Left ventricle myocardium superior (tissue), 1 donor: ENCODE measurements at regions not wholly inside any gene's neighbourhood (a gene's known extent, or its start where the extent isn't known, plus 50 kb on each side); places are given as distances from the start of the nearest gene placed in this dataset.

Experiments used
- ATAC-seq: fragments of 200-7000 bp; cut with Tn5 transposase; one replicate; pipeline ENCODE4 v1.9.1; 2020; ENCODE audit warnings: mild to moderate bottlenecking, moderate library complexity
- DNase-seq: peaks from one replicate; pipeline ENCODE4 v3.0.0-alpha.2; 2020
- intact Hi-C: fragments of 100-400 bp; cut with micrococcal nuclease; formaldehyde crosslinking; loops from one replicate; pipeline ENCODE4 v1.11.0; 2022
- donor health status: DM: no; HTN: yes; CAD: no; lungs with severe emphysema.

DNA sequence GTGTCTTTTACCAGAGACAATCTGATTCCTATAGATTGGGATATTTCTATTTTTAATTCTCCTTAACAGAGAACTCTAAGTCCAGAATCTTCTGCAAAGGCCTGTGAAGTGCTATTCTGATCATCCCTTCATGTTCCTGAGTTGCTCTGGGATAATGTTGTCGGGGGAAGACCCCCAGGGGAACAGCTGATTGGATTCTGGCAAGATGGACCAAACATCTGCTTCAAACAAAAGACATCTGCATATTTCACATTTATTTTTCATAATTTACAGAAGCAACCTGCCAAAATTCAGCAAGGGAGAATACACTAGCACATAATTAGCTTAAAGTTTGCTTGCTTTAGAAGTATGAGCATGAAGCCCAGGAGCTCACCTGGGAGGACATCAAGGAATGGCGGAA, 116.0 kb upstream of the ETAA1 start:
- no peak for ATAC-seq
- no peak for DNase-seq
- intact Hi-C loops: no loop called here

GRCh38 chr2:67283641-67284040, 113.5 kb upstream of the ETAA1 start:
- intact Hi-C loops: no loop called here
- no peak for ATAC-seq
- DNase-seq: no peak

DNA sequence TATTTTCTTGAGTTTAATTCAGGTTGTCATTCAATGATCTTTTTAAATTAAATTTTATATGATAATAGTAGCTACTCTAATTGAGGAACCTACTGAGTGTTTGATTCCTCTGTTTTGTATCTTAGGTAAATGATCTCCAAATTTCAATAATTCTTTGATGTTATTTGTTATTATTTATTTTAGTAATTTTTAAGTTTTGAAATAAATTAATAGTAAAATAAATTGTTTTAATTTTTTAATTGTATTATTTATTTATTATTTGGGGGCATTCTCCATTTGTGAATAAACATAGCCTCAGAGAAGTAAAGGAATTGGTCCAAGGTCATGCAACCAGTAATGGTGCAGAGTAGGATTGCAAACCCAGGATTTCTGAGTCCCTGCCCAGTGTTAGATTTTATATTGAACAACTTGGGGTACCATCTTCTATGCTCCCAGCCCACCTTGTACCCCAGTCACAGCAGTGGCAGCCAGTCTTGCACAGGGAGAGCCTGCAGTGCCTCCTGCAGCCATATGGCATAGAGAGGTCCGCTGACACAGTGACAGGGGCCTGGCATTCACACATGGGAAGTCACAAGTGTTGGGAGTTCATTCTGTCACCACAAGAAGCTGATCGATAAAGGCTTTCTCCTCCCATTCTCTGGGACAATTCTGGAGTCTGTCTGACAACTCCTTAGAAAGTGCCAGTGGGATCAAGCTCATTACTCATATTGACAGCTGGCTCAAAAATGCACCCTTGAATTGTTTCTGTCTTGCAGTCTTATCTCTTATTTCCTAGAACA, 110.0 kb upstream of the ETAA1 start:
- ATAC-seq (no peak), DNase-seq (no peak)
- intact Hi-C loops: no loop called here

- DNase-seq (no peak), ATAC-seq (no peak)
- intact Hi-C loops: no loop called here
Measured at GRCh38 chr2:67289271-67289670, 107.9 kb upstream of the ETAA1 start.

DNA sequence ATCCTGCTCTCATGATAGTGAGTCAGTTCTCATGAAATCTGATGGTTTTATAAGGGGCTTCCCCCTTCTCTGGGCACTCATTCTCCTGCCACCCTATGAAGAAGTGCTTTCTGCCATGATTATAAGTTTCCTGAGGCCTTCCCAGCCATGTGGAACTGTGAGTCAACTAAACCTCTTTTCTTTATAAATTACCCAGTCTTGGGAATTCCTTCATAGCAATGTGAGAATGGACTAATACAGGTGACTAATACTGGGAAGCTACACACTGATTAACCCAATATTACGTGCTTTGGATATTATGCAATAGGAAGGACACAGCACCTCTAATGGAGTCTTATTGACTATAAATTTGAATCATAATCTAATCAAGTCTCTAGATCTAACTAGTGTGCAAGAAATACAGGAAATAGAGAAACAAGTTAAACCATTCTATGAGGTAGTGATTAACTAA, 107.2 kb upstream of the ETAA1 start:
- intact Hi-C loops: no loop called here

GRCh38 chr2:67290451-67291290, 106.5 kb upstream of the ETAA1 start:
- ATAC-seq: no peak
- intact Hi-C loops: no loop called here

More for the DNA sequence above, 107.2 kb upstream of the ETAA1 start:
- ATAC-seq (no peak), DNase-seq (no peak)

GRCh38 chr2:67294218-67294617, 102.9 kb upstream of the ETAA1 start:
- no peak for DNase-seq
- intact Hi-C loops: no loop called here
- ATAC-seq: no peak

More at GRCh38 chr2:67290451-67291290, 106.5 kb upstream of the ETAA1 start:
- no peak for DNase-seq

DNA sequence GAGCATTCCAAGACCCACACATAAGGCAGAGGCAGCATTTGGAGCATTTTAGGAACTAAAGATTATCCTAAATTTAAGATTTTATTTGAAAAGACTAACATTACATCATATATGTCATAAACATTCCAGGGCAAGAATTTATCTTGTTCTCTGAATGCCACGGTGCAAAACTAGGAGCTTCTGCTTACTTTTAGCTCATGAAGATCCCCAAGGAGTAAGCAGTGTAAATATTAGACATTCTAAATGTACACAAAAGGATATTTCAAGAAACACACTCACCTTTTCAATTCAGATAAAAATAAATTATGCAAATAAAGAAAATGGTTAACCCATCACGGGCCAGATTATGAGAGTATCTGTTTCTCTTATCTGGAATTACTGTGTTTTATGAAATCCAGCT, 101.7 kb upstream of the ETAA1 start:
- intact Hi-C loops: no loop called here
- DNase-seq (no peak), ATAC-seq (no peak)

- no peak for ATAC-seq
- intact Hi-C loops: no loop called here
- no peak for DNase-seq
Measured at GRCh38 chr2:67295851-67296250, 101.3 kb upstream of the ETAA1 start.

DNA sequence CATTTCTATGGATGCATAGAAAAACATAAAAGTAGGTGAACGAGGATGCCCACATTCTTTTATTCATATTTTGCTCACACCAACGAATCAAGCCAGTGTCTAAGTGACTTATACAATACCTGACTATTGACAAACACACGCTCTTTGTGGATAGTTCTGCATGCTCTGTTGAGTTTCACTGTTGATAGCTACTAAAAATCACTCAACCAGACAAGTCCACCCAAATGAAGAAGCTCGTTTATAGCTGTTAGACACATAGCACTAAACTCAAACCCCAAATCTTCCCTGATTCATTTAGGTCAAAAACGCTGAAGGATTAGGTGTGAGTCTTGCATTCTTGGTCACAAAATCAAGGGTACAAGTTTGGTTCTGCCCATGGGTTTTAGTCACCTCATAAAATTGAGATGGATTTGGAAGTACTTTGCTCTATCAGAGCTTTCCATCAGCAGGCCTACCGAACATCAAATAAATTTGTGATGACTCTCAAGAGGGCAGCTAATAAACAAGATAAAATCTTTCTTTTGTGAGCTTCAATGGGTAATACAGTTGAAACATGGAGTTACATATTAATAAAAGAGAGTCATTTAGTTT, 92.7 kb upstream of the ETAA1 start:
- intact Hi-C loops: no loop called here
- DNase-seq (no peak), ATAC-seq (no peak)

DNA sequence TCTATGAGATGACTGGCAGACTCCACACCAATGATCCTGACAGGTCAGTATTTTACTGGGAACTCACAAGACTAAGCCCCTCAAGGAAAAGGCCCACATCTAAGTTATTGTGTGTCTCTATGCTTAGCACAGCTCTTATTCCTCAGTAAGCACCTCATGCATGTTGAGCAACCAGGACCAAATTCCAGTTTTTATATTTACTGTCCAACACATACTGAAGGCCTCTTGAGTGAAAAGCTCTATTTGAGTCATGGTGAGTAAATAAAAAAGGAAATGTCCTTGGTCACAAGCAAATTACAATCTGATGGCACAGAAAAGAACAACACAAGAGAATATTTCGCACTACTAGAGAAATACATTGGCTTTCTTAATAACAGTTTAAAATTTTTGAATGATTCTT, 87.9 kb upstream of the ETAA1 start:
- ATAC-seq: no peak
- intact Hi-C loops: no loop called here
- DNase-seq: no peak

DNA sequence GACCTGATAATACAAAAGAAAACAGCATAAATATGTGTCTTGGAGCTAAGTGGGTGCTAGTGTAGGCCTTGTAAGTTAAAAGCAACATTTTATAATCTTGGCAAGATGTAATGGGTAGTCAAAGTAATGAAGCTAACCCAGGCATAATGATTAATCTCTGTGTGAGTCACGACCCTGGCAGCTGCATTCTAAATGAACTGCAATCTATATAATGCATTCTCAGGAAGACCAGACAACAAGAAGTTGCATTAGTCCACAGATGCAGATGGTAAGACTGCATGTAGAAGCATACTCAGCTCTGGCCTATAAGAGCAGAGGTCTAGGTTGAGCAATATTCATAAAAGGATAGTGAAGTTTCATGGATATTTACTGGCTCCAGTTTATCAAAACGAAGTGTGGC, 85.6 kb upstream of the ETAA1 start:
- intact Hi-C loops: no loop called here
- DNase-seq: no peak

DNA sequence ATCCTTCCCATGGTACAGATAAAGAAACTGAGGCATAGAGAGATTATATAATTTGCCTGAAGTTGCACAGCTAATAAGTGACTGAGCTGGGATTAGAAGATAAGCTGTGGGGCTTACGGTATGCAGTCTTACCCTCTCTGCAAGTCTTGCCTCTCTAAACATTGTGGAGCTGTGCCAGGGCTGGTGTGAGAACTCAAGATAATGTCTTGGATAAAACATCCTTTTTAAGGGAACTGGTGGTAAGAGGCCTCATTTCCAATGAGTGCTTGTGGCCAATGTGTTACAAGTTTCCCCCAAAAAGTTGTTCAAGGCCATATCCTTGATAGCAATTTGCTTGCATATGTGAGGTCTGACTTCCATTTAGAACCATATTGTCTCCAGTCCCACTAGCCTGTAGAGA, 84.3 kb upstream of the ETAA1 start:
- intact Hi-C loops: no loop called here
- ATAC-seq: no peak
- no peak for DNase-seq

More for the DNA sequence above, 85.6 kb upstream of the ETAA1 start:
- no peak for ATAC-seq

GRCh38 chr2:67313536-67313935, 83.6 kb upstream of the ETAA1 start:
- intact Hi-C loops: no loop called here
- no peak for ATAC-seq
- no peak for DNase-seq

GRCh38 chr2:67318031-67318430, 79.1 kb upstream of the ETAA1 start:
- DNase-seq: no peak
- no peak for ATAC-seq
- intact Hi-C loops: no loop called here

DNA sequence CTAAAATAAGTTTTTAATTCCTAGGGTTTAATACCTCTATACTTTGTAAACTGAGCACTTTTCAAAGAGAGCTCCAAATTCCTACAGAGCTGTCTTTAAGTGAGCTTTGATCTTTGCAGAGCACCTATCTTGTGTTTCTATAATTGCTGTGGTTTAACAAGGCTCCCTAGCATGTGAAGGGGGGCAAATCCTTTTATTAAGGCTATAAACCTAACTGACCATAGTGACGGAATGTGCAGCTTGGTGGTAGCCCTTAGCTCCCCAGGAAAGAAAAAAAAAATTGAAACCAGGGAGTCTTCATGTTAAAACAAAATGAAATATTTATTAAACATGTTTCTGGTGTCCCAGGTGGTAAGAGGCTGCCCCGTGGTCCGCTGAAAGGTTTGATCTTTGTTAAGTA, 78.6 kb upstream of the ETAA1 start:
- ATAC-seq (no peak), DNase-seq (no peak)
- intact Hi-C loops: no loop called here

DNA sequence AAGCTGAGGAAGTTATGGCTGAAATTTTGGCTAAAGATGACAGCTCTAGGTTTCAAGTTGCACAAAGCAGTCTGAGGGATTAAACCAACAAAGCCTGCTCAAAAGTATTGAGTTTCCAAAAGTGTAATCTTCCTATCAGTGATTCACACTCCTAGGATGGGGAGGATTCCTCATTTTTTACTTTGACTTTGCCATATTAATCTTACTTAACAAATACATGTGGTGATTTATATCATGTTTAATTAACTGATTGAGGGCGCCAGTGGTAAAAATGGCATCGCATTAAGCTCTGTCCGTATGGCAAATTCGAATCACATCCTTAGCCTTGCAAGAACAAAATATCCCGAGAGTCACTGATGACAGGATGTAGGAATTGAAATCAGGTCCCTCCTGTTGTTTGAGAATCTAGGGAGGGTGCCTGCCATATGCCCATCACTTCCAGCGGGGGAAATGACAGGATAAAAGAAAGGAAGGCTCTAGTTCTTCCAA, 78.1 kb upstream of the ETAA1 start:
- DNase-seq (no peak), ATAC-seq (no peak)
- intact Hi-C loops: no loop called here

- DNase-seq: no peak
- intact Hi-C loops: no loop called here
- ATAC-seq: no peak
Measured at GRCh38 chr2:67320861-67321587, 76.1 kb upstream of the ETAA1 start.

DNA sequence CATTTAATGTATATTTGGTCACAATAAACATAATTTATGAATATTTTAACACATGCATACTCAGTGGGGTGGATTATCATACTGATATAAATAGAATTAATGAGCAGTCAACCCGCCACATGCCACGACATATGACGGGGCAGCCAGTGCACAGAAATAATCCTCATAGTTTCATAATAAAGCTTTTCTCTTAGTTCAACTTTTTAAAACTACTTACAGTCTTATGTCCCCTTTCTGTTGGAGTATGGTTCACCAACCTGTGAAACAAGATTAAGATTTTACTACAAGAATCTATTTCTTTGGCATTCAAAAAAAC, 75.6 kb upstream of the ETAA1 start:
- no peak for DNase-seq
- intact Hi-C loops: no loop called here

More for the DNA sequence above, 75.6 kb upstream of the ETAA1 start:
- ATAC-seq: no peak
